Putamen (tissue), 1 donor: ENCODE measurements at regions not wholly inside any gene's neighbourhood (a gene's known extent, or its start where the extent isn't known, plus 50 kb on each side); places are given as distances from the start of the nearest gene placed in this dataset.
A peak's percentile ranks its signal among the peaks of the same experiment; 100 is the strongest.

Experiments
- DNase-seq: peaks from one replicate; pipeline ENCODE4 v3.0.0-alpha.2; 2016; ENCODE audit warnings: low spot score

DNA sequence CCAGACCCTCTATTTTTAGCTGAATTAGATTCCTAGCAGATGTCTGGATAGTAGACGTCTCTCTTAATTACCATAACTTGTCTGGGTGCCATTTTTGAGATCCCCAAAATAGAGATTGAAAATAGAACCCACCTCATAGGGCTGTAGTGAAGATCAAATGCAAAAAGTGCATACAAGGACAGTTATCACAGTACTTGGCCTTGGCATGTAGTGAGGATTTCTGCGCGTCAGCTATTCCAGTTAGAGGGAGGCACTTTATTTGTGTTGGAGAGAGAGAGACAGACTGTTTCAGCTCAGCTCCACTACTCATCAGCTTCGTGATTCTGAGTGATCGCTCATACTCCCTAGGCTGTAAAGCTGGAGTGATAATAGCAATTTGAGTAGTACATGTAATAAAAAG, 59.6 kb upstream of the CDH13 start:
- no peak for DNase-seq

DNA sequence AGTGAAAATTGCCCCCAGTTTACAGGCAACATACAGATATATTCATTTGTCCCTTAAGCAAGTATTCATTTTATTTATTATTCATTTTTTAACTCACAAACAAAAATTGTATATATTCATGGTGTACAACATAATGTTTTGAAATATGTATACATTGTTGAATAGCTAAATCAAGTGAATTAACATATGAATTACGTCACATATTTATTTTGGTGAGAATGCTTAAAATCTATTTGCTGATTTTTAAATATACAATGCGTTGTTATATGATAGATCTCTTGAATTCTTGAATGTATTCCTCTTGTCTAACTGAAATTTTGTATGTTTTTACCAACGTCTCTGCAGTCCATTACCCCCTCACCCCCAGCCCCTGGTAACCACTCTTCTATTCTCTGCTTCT, 63.4 kb upstream of the CDH13 start:
- no peak for DNase-seq

DNA sequence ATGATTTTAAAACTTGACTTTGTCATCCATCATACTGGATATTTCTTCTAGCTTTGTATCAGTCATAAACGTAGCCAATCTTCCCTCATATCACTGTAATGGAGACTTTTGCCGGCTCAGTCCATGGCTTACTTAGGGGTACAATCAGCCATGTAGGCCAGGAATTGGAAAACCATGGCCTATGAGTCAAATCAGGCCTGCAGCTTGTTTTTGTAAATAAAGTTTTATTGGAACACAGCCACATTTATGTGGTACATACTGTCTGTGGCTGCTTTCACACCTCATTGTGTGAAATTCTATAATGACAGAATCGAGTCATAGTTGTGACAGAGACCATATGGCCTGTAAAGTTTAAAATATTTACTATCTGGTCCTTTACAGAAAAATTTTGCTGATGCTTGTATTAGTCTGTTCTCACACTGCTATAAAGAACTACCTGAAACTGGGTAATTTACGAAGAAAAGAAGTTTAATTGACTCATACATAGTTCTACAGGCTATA, 64.5 kb upstream of the CDH13 start:
- DNase-seq, result no peak

DNA sequence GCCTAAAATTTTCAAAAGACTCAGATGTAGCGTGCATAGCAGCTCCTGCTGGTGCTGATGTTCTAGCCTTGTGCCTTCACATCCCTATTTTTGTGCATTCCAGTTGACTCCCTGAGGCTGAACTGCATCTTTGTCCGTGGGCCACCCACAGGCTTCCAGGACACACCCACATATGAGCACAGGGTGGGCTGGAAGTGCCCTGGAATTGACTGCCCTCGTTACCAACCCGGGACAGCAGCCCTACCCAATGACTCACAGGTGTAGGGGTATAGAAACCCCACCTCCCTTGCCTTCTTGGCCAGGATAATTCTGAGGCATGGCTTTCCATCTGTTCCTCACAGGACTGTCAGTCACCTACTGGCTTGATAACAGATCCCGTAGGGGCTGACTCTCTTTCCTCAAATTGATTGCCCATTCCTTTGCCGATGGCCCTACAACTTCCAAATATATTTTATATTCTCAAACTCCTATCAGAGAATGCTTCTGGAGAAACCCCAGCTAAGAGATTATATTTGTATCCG, 65.9 kb upstream of the CDH13 start:
- no peak for DNase-seq

DNA sequence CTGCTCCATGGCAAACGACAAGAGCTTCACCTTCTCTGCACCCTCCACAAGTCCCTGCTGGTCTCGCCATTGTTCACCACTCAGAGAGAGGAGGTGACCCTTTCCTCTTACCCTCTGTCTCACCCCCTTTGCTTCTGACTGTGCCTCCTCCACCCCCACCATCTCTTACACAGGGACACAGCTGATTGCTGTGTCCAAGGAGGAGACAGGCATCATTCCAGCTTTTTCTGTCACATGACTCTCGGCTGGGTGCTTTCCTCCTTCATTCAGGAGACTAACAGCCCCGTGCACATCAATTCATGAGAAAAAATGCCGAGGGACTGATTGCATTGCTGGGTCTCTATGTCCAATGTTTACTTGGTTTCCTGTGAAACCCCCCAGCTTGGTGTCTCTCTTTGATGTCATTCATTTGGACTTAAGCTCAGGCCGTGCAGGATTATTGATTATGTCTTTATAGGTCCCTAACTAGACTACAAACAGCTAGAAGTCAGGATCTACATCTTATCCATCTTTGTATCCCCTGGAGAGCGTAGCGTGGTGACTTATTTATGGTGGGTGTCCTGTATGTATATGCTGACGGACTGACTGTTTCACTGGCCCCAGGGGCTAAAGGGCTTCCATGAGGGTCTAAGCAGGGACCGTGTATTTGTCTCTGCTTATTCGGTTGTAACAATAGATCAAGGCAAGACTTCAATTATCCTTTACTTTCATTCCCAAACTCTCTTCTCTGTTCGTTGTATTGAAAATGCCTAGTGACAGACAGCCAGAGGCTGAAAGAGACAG, 82.2 kb upstream of the CDH13 start:
- DNase-seq, result peak; percentile 20

DNA sequence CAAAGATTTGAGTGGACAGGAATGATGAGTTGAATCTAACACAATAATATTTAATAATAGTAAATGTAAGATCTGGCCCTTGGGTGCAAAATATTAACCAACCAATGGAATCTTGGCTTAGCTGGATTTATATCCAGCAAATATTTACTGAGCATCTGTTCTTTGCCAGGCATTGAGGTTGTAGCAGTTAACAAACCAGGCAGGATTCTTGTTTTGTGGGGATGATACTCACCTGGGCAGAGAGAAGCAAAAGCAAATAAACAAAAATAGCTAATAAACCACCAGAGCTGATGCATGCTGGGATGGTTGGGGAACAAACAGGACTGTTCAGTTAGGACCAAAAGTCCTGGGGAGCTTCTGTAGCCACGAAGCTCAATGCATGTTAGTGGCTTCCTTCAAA, 84.1 kb upstream of the CDH13 start:
- DNase-seq, result no peak

DNA sequence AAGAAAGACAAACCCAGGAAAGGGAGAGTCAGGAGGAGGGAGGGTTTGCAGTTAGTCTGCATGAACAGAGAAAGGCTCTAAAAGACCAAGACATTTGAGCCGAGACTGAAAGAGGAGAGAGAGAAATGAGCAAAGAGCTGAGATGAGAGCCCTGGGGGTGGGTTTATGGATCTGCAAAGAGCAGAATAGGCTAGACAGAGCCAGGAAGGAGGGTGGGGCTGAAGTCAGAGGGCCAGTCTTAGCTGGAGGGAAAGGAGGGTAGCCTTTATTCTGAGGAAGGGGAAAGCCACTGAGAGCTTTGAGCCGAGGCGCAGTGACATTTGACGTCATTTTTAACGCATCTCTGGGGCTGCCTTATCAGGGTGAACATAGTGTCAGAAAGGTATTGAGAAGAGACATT, 85.7 kb upstream of the CDH13 start:
- no peak for DNase-seq

DNA sequence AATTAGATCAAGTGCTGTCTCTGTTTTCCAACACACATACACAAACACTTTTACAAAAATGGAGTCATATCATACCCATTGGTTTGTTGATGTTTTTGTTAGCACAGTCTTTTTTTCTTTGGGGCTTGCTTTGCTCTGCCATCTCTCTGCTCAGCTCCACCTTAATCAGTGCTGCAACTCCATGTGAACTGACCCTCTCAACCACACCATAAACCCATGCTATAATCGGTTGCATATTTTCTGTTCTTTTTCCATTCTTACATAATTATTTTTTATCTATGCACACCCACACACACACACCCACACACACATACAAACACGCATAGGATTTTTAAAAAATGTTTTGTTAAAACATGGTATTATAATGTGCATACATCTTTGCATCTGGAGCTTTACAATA, 91.0 kb upstream of the CDH13 start:
- no peak for DNase-seq

GRCh38 chr16:82535262-82535661, 91.5 kb upstream of the CDH13 start:
- no peak for DNase-seq

DNA sequence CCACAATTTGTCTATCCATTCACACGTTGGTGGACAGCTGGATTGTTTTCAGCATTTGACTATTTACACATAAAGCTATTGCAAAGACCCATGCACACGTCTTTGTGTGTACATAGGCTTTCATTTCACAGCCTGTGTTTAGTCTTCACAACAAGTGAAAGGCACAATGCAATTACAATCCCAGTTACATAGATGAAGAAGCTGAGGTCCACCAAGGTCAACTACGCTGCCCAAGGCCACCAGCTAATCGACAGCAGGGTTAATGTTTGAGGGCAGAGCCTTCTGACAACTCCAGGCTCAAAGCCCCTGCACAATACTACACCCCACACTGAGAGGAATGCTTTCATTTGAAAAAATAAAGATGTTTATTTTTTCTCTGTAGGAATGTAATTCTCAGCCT, 93.6 kb upstream of the CDH13 start:
- DNase-seq, result no peak

GRCh38 chr16:82530883-82531282, 95.9 kb upstream of the CDH13 start:
- no peak for DNase-seq

DNA sequence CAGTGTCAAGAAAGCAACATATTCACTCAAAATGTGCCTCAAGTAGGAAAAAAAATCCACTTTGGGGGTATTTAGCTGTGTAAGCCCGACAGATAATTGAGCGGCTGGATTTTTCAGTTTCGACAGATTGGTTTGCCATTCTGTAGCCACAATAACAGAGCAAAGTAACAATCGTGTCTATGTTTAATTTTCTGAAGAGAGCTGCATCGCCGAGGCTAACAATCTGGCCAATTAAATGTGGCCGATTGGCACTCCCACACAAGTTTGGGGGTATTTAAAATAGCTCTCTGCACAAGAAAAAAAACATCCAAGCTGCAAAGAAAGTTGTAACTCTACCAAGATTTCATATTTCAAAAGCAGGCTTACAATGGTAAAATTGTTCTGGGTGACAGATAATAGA, 99.7 kb upstream of the CDH13 start:
- DNase-seq, result no peak

GRCh38 chr16:82524976-82525375, 101.8 kb upstream of the CDH13 start:
- DNase-seq, result no peak

GRCh38 chr16:82523815-82524214, 103.0 kb upstream of the CDH13 start:
- no peak for DNase-seq

DNA sequence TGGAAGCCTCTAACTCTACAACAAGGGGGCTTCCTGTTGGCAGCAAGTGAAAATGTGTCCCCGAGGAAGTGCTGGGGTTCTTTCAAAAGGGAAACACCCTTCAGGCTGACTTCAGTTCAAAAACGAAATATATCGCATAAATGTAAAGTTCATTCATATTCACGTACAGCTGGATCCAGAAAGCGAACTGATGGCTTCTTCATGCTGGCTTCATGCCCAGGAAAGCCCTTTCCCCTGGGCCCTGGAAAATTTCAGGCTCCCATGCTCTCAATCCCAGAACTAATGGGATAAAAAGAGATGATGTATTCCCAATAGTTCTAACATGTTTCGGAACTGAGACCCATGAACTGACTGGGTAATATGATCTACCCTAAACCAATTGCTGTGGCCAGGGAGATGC, 104.7 kb upstream of the CDH13 start:
- DNase-seq, result no peak

- DNase-seq, result no peak
Measured at GRCh38 chr16:82518811-82519210, 108.0 kb upstream of the CDH13 start.

DNA sequence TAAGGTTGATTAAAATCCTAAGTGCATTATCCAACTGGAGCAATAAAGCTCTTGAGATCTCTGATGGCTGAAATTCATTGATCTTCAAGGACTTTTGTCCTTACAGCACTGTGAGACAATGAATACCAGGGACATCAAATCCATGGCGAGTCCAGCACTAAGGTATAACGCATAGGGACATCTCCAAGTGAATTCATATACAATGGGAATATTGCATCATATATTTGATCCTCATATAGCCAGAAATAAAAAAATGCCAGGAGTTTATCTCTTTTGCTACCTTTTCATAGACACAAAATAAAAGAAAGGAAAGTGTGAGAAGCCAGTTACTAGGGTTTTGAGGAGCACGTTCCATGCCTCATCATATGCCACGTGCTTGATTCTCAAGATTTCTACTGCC, 112.5 kb upstream of the CDH13 start:
- no peak for DNase-seq

DNA sequence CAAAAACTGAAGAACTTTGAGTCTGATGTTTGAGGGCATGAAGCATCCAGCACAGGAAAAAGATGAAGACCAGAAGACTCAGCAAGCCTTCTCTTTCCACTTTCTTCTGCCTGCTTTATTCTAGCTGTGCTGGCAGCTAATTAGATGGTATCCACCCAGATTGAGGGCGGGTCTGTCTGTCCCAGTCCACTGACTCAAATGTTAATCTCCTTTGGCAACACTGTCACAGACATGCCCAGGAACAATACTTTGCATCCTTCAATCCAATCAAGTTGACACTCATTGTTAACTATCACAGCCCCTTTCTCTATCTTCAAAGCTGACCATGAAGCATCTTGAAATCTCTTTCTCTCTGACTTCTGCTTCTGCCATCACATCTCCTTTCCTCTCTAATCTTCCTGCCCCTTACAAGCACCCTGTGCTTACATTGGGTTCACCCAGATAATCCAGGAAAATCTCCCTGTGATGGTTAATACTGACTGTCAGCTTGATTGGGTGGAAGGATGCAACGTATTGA, 115.9 kb upstream of the CDH13 start:
- no peak for DNase-seq

DNA sequence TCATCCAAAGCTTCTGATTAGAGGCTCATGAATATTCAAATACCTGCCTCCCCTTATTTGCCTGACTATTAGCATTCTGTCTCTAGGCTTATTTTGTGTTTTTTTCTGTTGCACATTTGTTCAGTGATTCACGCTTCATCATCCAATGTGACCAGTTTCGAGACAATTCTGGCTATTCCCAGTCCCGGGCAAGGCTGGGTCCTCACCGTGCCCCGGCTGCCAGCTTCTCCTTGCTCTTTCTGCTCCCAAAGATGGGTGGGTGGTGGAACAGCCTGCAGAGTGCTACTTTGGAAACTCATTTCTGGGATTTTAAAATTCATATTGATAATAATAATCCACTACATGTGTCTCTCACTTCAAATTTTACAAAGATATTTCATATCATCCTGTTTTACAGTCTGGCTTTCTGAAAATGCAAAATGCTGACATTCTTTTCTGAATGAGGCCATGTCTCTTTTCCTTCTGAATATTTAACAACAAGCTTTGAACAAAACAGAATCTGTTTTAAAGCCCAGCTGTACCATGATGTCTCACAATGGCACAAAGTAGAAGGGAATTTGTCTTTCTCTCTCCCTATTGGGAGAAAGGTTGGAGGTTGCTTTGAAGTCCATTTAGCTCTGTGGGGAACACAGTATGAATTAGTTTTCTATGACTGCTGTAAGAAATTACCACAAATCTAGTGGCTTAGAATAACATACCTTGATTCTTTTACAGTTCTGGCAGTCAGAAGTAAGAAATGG, 116.9 kb upstream of the CDH13 start:
- DNase-seq, result peak; percentile 77

GRCh38 chr16:82506692-82507670, 119.8 kb upstream of the CDH13 start:
- DNase-seq, result no peak

GRCh38 chr16:82504836-82505235, 121.9 kb upstream of the CDH13 start:
- DNase-seq, result no peak

DNA sequence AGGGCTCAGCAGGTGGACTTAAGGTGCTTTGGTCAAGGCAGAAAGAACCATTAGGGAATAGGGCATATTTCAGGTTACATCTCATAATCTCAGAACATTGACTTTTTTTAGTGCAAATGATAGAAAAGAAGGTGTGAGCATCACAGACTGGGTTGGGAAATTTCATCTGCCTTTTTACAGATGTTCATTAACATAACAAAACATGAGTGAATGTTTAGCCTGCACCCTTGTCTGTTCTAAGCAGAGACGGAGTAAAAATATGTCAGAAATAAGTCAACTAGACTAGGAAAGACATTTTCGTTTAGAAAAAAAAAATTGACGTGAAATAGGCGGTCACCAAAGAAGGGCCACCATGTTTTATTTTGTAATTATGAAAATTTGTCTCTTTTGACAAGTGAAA, 127.5 kb upstream of the CDH13 start:
- no peak for DNase-seq
